Adrenal gland (tissue), 9 donors: ENCODE measurements at regions not wholly inside any gene's neighbourhood (a gene's known extent, or its start where the extent isn't known, plus 50 kb on each side); places are given as distances from the start of the nearest gene placed in this dataset.

Experiments
- DNase-seq, 7 donors: peaks; one replicate each; pipeline ENCODE4 v3.0.0-alpha.2; 2019 to 2020
- H3K27ac ChIP-seq, 5 donors: fragments of 200-600 bp; sonication (generic) in 4 of 5; 1 replicate in 3 of 5; 2 replicates in 2 of 5; pipeline versions ENCODE4 v1.5.1 to v1.8.0; 2016 to 2020; ENCODE audit warnings: mild to moderate bottlenecking in 1 of 5
- H3K27me3 ChIP-seq: fragments of 200-600 bp; 2 replicates; pipeline ENCODE4 v1.8.0; 2021
- H3K36me3 ChIP-seq, 2 donors: fragments of 200-600 bp; replicated peaks in 1 of 2; 1 replicate in 1 of 2; 2 replicates in 1 of 2; pipeline versions ENCODE4 v1.5.1 to v1.8.0; 2018 to 2022
- H3K4me1 ChIP-seq, 2 donors: fragments of 200-600 bp; replicated peaks in 1 of 2; 1 replicate in 1 of 2; 2 replicates in 1 of 2; pipeline versions ENCODE4 v1.5.1 to v1.8.0; 2018 to 2021
- H3K4me3 ChIP-seq, 4 donors: fragments of 200-600 bp; sonication (generic) in 3 of 4; one replicate each; pipeline ENCODE4 v1.5.1; 2016 to 2018
- H3K9me3 ChIP-seq, 3 donors: fragments of 200-600 bp; sonication (generic) in 1 of 3; replicated peaks in 1 of 3; 1 replicate in 2 of 3; 2 replicates in 1 of 3; pipeline versions ENCODE4 v1.5.1 to v1.8.0; 2016 to 2021
- POLR2A ChIP-seq, 2 donors: fragments of 450-650 bp; IDR thresholded peaks; one replicate each; pipeline ENCODE4 v1.6.1; 2017; ENCODE audit warnings: antibody characterized with exemption in 2 of 2, mild to moderate bottlenecking in 2 of 2, moderate library complexity in 1 of 2
- WGBS, 4 donors: extraction: QIAGEN DNeasy Blood & Tissue Kit in 2 of 4; methylation state at CpG; one replicate each; pipeline versions ENCODE4 v1.1.5 to v1.1.7; 2013 to 2017; 5-methylcytosine and 5-hydroxymethylcytosine counted together
- intact Hi-C, 2 donors: fragments of 100-400 bp; cut with DNase I; formaldehyde crosslinking; loops; one replicate each; pipeline versions ENCODE4 v1.14.1 to v1.15.0; 2022 to 2023
- TF ChIP-seq, protein P1 (sequence below), 6 experiments: fragments of 450-650 bp in 4 of 6; fragments of 200-600 bp in 2 of 6; sonication (generic) in 1 of 6; IDR thresholded peaks; 1 replicate in 5 of 6; 2 replicates in 1 of 6; pipeline versions ENCODE4 v1.5.1 to v1.8.0; 2016 to 2021; ENCODE audit warnings: antibody characterized with exemption in 6 of 6, mild to moderate bottlenecking in 2 of 6, moderate library complexity in 1 of 6
- donor health status: healthy with polysubstance abuse.
- donor health status: Bipolar disorder and iron deficiency.
- donor health status: DM: yes; HTN: yes; CAD: no.
- donor health status: DM: no; HTN: no; CAD: no.
- donor health status: DM: no; HTN: no; CAD: no.

- DNase-seq, result peak; percentile 22 to 67 (median 57)
These were observed 75.6 kb upstream of the CACNA2D3 start for GRCh38 chr3:54046641-54047214.

DNA sequence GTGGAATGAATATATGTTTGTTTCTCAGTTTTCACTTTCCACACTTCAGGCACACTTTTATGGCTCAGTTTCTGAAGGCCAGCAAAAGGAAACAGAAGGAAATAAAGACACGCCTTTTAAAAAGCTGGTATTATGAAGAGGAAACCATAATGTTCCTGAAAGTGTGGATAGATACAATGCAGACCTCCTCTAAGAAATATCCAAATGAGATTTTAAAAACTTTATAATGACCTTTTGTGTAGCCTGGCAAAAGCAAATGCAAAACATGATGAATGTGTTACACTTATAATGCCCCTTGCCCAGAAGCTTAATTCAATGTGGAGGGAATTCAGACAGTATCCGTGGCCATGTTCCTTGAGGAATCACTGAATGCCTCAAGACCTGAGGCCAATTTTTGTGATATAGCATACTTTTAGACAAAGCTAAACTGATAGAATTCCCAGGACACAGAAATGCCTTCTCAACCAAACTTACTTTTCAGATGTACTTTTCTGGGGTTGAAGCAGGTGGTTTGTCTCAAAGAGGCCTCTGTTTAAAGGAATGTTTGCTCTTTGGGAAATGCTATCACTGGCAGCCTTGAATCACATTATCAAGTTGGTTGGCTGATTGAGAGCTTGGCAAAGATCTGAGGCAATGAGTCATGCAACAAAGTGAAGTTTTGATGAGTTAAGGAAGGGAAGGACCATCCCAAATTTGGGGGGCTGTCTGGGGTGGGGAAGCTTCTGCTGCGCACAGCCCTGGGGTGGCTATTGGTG lies 77.1 kb upstream of the CACNA2D3 start:
- TF ChIP-seq, protein P1, sequence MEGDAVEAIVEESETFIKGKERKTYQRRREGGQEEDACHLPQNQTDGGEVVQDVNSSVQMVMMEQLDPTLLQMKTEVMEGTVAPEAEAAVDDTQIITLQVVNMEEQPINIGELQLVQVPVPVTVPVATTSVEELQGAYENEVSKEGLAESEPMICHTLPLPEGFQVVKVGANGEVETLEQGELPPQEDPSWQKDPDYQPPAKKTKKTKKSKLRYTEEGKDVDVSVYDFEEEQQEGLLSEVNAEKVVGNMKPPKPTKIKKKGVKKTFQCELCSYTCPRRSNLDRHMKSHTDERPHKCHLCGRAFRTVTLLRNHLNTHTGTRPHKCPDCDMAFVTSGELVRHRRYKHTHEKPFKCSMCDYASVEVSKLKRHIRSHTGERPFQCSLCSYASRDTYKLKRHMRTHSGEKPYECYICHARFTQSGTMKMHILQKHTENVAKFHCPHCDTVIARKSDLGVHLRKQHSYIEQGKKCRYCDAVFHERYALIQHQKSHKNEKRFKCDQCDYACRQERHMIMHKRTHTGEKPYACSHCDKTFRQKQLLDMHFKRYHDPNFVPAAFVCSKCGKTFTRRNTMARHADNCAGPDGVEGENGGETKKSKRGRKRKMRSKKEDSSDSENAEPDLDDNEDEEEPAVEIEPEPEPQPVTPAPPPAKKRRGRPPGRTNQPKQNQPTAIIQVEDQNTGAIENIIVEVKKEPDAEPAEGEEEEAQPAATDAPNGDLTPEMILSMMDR (IDR thresholded peaks at IDR 0.05), result no peak
- TF ChIP-seq POLR2A (IDR thresholded peaks at IDR 0.05), result no peak
- Histone ChIP-seq H3K27me3 (no peaks in the 10 kb centered on the region), H3K9me3 (no peaks in the 10 kb centered on the region), H3K4me1 (peaks cover 0 to 3% of the 10 kb centered on the region in 2 donors), H3K27ac (no peak overlapping the region), H3K36me3 (no peaks in the 10 kb centered on the region), H3K4me3 (no peak overlapping the region)
- no peak for DNase-seq
- intact Hi-C loops, result no loop called here
- WGBS, 4 donors, result 75 to 86% (median 82%) methylated on average over 3 of the region's 3 CpGs

More at GRCh38 chr3:54046641-54047214, 75.6 kb upstream of the CACNA2D3 start:
- peaks cover 0 to 3% of the 10 kb centered on the region in 2 donors for H3K4me1 ChIP-seq
- no peak overlapping the region for H3K27ac ChIP-seq
- H3K4me3 ChIP-seq, result no peak overlapping the region
- intact Hi-C loops, result no loop called here
- no peaks in the 10 kb centered on the region for H3K27me3 ChIP-seq
- no peak for TF ChIP-seq POLR2A (IDR thresholded peaks at IDR 0.05)
- TF ChIP-seq, protein P1 (IDR thresholded peaks at IDR 0.05), result no peak
- no peaks in the 10 kb centered on the region for H3K36me3 ChIP-seq
- no peaks in the 10 kb centered on the region for H3K9me3 ChIP-seq

GRCh38 chr3:54042259-54042823 lies 80.0 kb upstream of the CACNA2D3 start:
- no peak for DNase-seq
- H3K27me3 ChIP-seq, result no peaks in the 10 kb centered on the region
- no peak overlapping the region for H3K4me3 ChIP-seq

DNA sequence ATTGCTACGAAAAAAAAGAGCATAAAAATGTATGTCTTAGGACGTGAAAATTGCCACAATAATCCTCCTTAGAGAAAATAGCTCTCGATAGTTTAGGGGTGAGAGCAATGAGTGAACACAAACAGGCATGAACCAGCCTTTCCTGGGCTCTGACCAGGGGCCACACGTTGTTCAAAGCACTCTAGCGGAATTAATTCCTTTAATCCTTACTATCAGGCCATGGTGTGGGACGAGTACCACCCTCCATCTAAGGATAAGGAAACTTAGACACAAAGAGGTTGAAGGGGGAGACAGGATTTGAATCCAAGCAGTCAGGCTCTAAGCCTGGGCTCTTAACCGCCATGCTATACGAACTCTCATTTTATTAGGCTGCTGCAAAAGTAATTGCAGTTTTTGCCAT lies 81.9 kb upstream of the CACNA2D3 start:
- DNase-seq, result no peak
- Histone ChIP-seq H3K4me3 (no peak overlapping the region), H3K27me3 (no peaks in the 10 kb centered on the region), H3K9me3 (no peaks in the 10 kb centered on the region), H3K36me3 (no peaks in the 10 kb centered on the region), H3K4me1 (no peaks in the 10 kb centered on the region), H3K27ac (no peak overlapping the region)
- intact Hi-C loops, result no loop called here
- TF ChIP-seq, protein P1 (IDR thresholded peaks at IDR 0.05), result no peak
- TF ChIP-seq POLR2A (IDR thresholded peaks at IDR 0.05), result no peak
- 67 to 85% (median 82%) methylated on average over 8 of the region's 8 CpGs for WGBS, 4 donors

More at GRCh38 chr3:54042259-54042823, 80.0 kb upstream of the CACNA2D3 start:
- WGBS, 4 donors, result 87 to 94% (median 91%) methylated on average over 4 to 5 of the region's 5 CpGs
- Histone ChIP-seq H3K36me3 (no peaks in the 10 kb centered on the region), H3K4me1 (peaks cover 0 to 3% of the 10 kb centered on the region in 2 donors), H3K9me3 (no peaks in the 10 kb centered on the region), H3K27ac (no peak overlapping the region)
- intact Hi-C loops, result no loop called here
- TF ChIP-seq, protein P1 (IDR thresholded peaks at IDR 0.05), result no peak
- no peak for TF ChIP-seq POLR2A (IDR thresholded peaks at IDR 0.05)
